ENCODE measurements at regions not wholly inside any gene's neighbourhood (a gene's known extent, or its start where the extent isn't known, plus 50 kb on each side); places are given as distances from the start of the nearest gene placed in this dataset.

GRCh38 chr11:115599125-115599524, 94.9 kb upstream of the CADM1 start:
- TF ChIP-seq ZFP3 (CRISPR knock-in tag; IDR thresholded peaks at IDR 0.05) (no peak), ISL1 (CRISPR knock-in tag; IDR thresholded peaks at IDR 0.05) (no peak), ZNF8 (CRISPR knock-in tag; IDR thresholded peaks at IDR 0.05) (no peak), GLIS3 (CRISPR knock-in tag; IDR thresholded peaks at IDR 0.05) (no peak), SNAI2 (CRISPR knock-in tag; IDR thresholded peaks at IDR 0.05) (no peak), RARB (CRISPR knock-in tag; IDR thresholded peaks at IDR 0.05) (no peak), ZFP30 (CRISPR knock-in tag; IDR thresholded peaks at IDR 0.05) (no peak), CREB5 (CRISPR knock-in tag; IDR thresholded peaks at IDR 0.05; ENCODE audit: low read depth) (no peak), ARNTL (CRISPR knock-in tag; IDR thresholded peaks at IDR 0.05; ENCODE audit: borderline replicate concordance, low read depth) (no peak), TCF4 (CRISPR knock-in tag; IDR thresholded peaks at IDR 0.05; ENCODE audit: borderline replicate concordance) (no peak)
- TF ChIP-seq, protein P1, sequence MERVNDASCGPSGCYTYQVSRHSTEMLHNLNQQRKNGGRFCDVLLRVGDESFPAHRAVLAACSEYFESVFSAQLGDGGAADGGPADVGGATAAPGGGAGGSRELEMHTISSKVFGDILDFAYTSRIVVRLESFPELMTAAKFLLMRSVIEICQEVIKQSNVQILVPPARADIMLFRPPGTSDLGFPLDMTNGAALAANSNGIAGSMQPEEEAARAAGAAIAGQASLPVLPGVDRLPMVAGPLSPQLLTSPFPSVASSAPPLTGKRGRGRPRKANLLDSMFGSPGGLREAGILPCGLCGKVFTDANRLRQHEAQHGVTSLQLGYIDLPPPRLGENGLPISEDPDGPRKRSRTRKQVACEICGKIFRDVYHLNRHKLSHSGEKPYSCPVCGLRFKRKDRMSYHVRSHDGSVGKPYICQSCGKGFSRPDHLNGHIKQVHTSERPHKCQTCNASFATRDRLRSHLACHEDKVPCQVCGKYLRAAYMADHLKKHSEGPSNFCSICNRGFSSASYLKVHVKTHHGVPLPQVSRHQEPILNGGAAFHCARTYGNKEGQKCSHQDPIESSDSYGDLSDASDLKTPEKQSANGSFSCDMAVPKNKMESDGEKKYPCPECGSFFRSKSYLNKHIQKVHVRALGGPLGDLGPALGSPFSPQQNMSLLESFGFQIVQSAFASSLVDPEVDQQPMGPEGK (CRISPR knock-in tag; IDR thresholded peaks at IDR 0.05; ENCODE audit: borderline replicate concordance): no peak
